NT2/D1 (cell line): ENCODE measurements at regions not wholly inside any gene's neighbourhood (a gene's known extent, or its start where the extent isn't known, plus 50 kb on each side); places are given as distances from the start of the nearest gene placed in this dataset.

Source experiments
- YY1 ChIP-seq: IDR thresholded peaks from 2 replicates; pipeline ENCODE4 v1.6.1; 2011; ENCODE audit not compliant: insufficient read length, insufficient read depth
- ZNF274 ChIP-seq: IDR thresholded peaks from 2 replicates; pipeline ENCODE4 v1.6.1; 2011; ENCODE audit warnings: mild to moderate bottlenecking, low read depth, low read length

DNA sequence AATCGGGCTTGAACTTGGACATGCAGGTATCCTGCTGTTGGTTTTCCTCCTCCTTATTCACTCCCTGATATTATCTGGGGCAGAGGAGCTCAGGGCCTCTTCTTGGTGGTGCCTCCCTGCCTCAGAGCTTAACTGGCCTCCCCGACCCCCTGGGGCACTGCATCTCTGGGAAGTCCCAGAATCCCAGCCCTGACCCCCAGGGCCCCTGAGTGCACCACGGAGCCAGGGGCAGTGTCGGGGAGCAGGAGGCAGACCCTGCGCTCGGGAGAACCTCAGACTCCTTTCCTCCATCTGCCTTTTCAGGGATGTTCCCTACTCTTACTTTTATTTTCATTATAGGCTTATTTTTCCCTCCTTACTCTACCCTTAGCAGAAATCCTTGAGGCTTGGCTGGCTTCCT is 537.0 kb downstream of the BRD1 start:
- TF ChIP-seq ZNF274: no peak
- no peak for TF ChIP-seq YY1
